SK-N-SH (cell line): ENCODE measurements at regions not wholly inside any gene's neighbourhood (a gene's known extent, or its start where the extent isn't known, plus 50 kb on each side); places are given as distances from the start of the nearest gene placed in this dataset.

Experiments
- CTCF ChIP-seq: fragments of 200-600 bp; sonication (generic); IDR thresholded peaks from 2 replicates; pipeline ENCODE4 v1.6.1; 2017; ENCODE audit warnings: antibody characterized with exemption, mild to moderate bottlenecking, moderate library complexity
- POLR2AphosphoS5 ChIP-seq: IDR thresholded peaks from 2 replicates; pipeline ENCODE4 v1.6.1; 2012; ENCODE audit warnings: low read depth, low read length
- REST ChIP-seq: IDR thresholded peaks from 2 replicates; pipeline ENCODE4 v1.6.1; 2012; ENCODE audit warnings: mild to moderate bottlenecking, low read depth, low read length, moderate library complexity
- SMC3 ChIP-seq: IDR thresholded peaks from 2 replicates; pipeline ENCODE4 v1.6.1; 2012; ENCODE audit warnings: low read depth, low read length, improper control_type of control experiment

- TF ChIP-seq REST (no peak), POLR2AphosphoS5 (no peak), SMC3 (no peak), CTCF (no peak)
Observed at GRCh38 chr1:83769594-83770318, 229.2 kb downstream of the TTLL7 start.
